ENCODE measurements at regions not wholly inside any gene's neighbourhood (a gene's known extent, or its start where the extent isn't known, plus 50 kb on each side); places are given as distances from the start of the nearest gene placed in this dataset.
"Not testable (repeated sequence)": the region's sequence is repeated elsewhere in the genome, so short reads cannot be mapped to it uniquely, and the experiment has no call there.

- Mint-ChIP-seq H3K27ac (ENCODE audit: low read depth) (no peak overlapping the region), H3K36me3 (ENCODE audit: insufficient read depth) (no peaks in the 10 kb centered on the region), H3K4me1 (peaks cover 24% of the 10 kb centered on the region), H3K4me3 (no peak overlapping the region), H3K9me3 (peaks cover 4% of the 10 kb centered on the region), H3K27me3 (no peaks in the 10 kb centered on the region)
- ATAC-seq (replicated peaks; ENCODE audit: extremely low read depth, poor library complexity, severe bottlenecking): no peak
- DNase-seq (ENCODE audit: low spot score in 2 of 2): no peak
Observed at GRCh38 chr15:69703532-69704187, 251.0 kb downstream of the RPLP1 start.

- H3K9me3 Mint-ChIP-seq: peaks cover 4% of the 10 kb centered on the region
- peaks cover 24% of the 10 kb centered on the region for H3K4me1 Mint-ChIP-seq
- H3K27me3 Mint-ChIP-seq: no peaks in the 10 kb centered on the region
- H3K36me3 Mint-ChIP-seq (ENCODE audit: insufficient read depth): no peaks in the 10 kb centered on the region
- H3K27ac Mint-ChIP-seq (ENCODE audit: low read depth): no peak overlapping the region
- H3K4me3 Mint-ChIP-seq: no peak overlapping the region
- ATAC-seq (replicated peaks; ENCODE audit: extremely low read depth, poor library complexity, severe bottlenecking) (no peak), DNase-seq (ENCODE audit: low spot score in 2 of 2) (no peak)
Observed at GRCh38 chr15:69704229-69704628, 251.6 kb downstream of the RPLP1 start.

GRCh38 chr15:69704700-69705099 is 252.1 kb downstream of the RPLP1 start:
- Mint-ChIP-seq H3K27ac (ENCODE audit: low read depth) (no peak overlapping the region), H3K36me3 (ENCODE audit: insufficient read depth) (no peaks in the 10 kb centered on the region), H3K4me3 (no peak overlapping the region), H3K27me3 (no peaks in the 10 kb centered on the region), H3K4me1 (peaks cover 27% of the 10 kb centered on the region), H3K9me3 (peaks cover 4% of the 10 kb centered on the region)
- DNase-seq (ENCODE audit: low spot score in 2 of 2) (no peak), ATAC-seq (replicated peaks; ENCODE audit: extremely low read depth, poor library complexity, severe bottlenecking) (no peak)

- no peak for DNase-seq (ENCODE audit: low spot score in 2 of 2)
- H3K27ac Mint-ChIP-seq (ENCODE audit: low read depth): no peak overlapping the region
- H3K36me3 Mint-ChIP-seq (ENCODE audit: insufficient read depth): no peaks in the 10 kb centered on the region
- H3K4me1 Mint-ChIP-seq: peaks cover 41% of the 10 kb centered on the region
- H3K4me3 Mint-ChIP-seq: peak overlapping the region; percentile 16
- H3K27me3 Mint-ChIP-seq: no peaks in the 10 kb centered on the region
- peaks cover 4% of the 10 kb centered on the region for H3K9me3 Mint-ChIP-seq
- no peak for ATAC-seq (replicated peaks; ENCODE audit: extremely low read depth, poor library complexity, severe bottlenecking)
Observed at GRCh38 chr15:69706353-69707097, 253.9 kb downstream of the RPLP1 start.

GRCh38 chr15:69707241-69707640 is 254.6 kb downstream of the RPLP1 start:
- peak overlapping the region; percentile 16 for H3K4me3 Mint-ChIP-seq
- not testable (repeated sequence) for DNase-seq (ENCODE audit: low spot score in 2 of 2); H3K27me3 Mint-ChIP-seq; H3K9me3 Mint-ChIP-seq; H3K36me3 Mint-ChIP-seq (ENCODE audit: insufficient read depth); ATAC-seq (replicated peaks; ENCODE audit: extremely low read depth, poor library complexity, severe bottlenecking)
- H3K27ac Mint-ChIP-seq (ENCODE audit: low read depth): peak overlapping the region; percentile 32
- H3K4me1 Mint-ChIP-seq: peaks cover 46% of the 10 kb centered on the region

- not testable (repeated sequence) for H3K27ac Mint-ChIP-seq (ENCODE audit: low read depth); H3K4me3 Mint-ChIP-seq; H3K9me3 Mint-ChIP-seq; H3K27me3 Mint-ChIP-seq; H3K36me3 Mint-ChIP-seq (ENCODE audit: insufficient read depth); ATAC-seq (replicated peaks; ENCODE audit: extremely low read depth, poor library complexity, severe bottlenecking); DNase-seq (ENCODE audit: low spot score in 2 of 2)
- peaks cover 59% of the 10 kb centered on the region for H3K4me1 Mint-ChIP-seq
Observed at GRCh38 chr15:69708436-69709122, 256.0 kb downstream of the RPLP1 start.

GRCh38 chr15:69712991-69713390 is 260.4 kb downstream of the RPLP1 start:
- no peak for DNase-seq (ENCODE audit: low spot score in 2 of 2)
- peak overlapping the region; percentile 84 for H3K27ac Mint-ChIP-seq (ENCODE audit: low read depth)
- H3K4me1 Mint-ChIP-seq: peaks cover 80% of the 10 kb centered on the region
- peaks cover 3% of the 10 kb centered on the region for H3K36me3 Mint-ChIP-seq (ENCODE audit: insufficient read depth)
- H3K27me3 Mint-ChIP-seq: no peaks in the 10 kb centered on the region
- no peak overlapping the region for H3K4me3 Mint-ChIP-seq
- H3K9me3 Mint-ChIP-seq: peaks cover 4% of the 10 kb centered on the region
- no peak for ATAC-seq (replicated peaks; ENCODE audit: extremely low read depth, poor library complexity, severe bottlenecking)

GRCh38 chr15:69713726-69714559 is 261.3 kb downstream of the RPLP1 start:
- DNase-seq (ENCODE audit: low spot score in 2 of 2) (peak; percentile 37 to 79), ATAC-seq (replicated peaks; ENCODE audit: extremely low read depth, poor library complexity, severe bottlenecking) (peak; percentile 93)
- peaks cover 82% of the 10 kb centered on the region for H3K4me1 Mint-ChIP-seq
- peak overlapping the region; percentile 84 for H3K27ac Mint-ChIP-seq (ENCODE audit: low read depth)
- H3K9me3 Mint-ChIP-seq: no peaks in the 10 kb centered on the region
- peak overlapping the region; percentile 33 for H3K4me3 Mint-ChIP-seq
- H3K36me3 Mint-ChIP-seq (ENCODE audit: insufficient read depth): peaks cover 4% of the 10 kb centered on the region
- H3K27me3 Mint-ChIP-seq: no peaks in the 10 kb centered on the region

- peak overlapping the region; percentile 33 for H3K4me3 Mint-ChIP-seq
- no peaks in the 10 kb centered on the region for H3K9me3 Mint-ChIP-seq
- no peak for ATAC-seq (replicated peaks; ENCODE audit: extremely low read depth, poor library complexity, severe bottlenecking)
- no peak for DNase-seq (ENCODE audit: low spot score in 2 of 2)
- peaks cover 7% of the 10 kb centered on the region for H3K36me3 Mint-ChIP-seq (ENCODE audit: insufficient read depth)
- H3K4me1 Mint-ChIP-seq: peaks cover 89% of the 10 kb centered on the region
- no peaks in the 10 kb centered on the region for H3K27me3 Mint-ChIP-seq
- peak overlapping the region; percentile 84 for H3K27ac Mint-ChIP-seq (ENCODE audit: low read depth)
Observed at GRCh38 chr15:69715210-69715609, 262.6 kb downstream of the RPLP1 start.

GRCh38 chr15:69718436-69718835 is 265.8 kb downstream of the RPLP1 start:
- Mint-ChIP-seq H3K9me3 (peaks cover 4% of the 10 kb centered on the region), H3K27me3 (no peaks in the 10 kb centered on the region), H3K4me3 (peak overlapping the region; percentile 34), H3K27ac (ENCODE audit: low read depth) (peak overlapping the region; percentile 99), H3K4me1 (peaks cover 89% of the 10 kb centered on the region), H3K36me3 (ENCODE audit: insufficient read depth) (peaks cover 13% of the 10 kb centered on the region)
- DNase-seq (ENCODE audit: low spot score in 2 of 2): no peak
- ATAC-seq (replicated peaks; ENCODE audit: extremely low read depth, poor library complexity, severe bottlenecking): no peak

- Mint-ChIP-seq H3K27me3 (no peaks in the 10 kb centered on the region), H3K36me3 (ENCODE audit: insufficient read depth) (peaks cover 15% of the 10 kb centered on the region), H3K4me3 (peak overlapping the region; percentile 34), H3K27ac (ENCODE audit: low read depth) (peak overlapping the region; percentile 99), H3K9me3 (peaks cover 4% of the 10 kb centered on the region), H3K4me1 (peaks cover 89% of the 10 kb centered on the region)
- ATAC-seq (replicated peaks; ENCODE audit: extremely low read depth, poor library complexity, severe bottlenecking) (peak; percentile 28), DNase-seq (ENCODE audit: low spot score in 2 of 2) (peak; percentile 18 to 37)
Observed at GRCh38 chr15:69718916-69719315, 266.3 kb downstream of the RPLP1 start.

Data from central memory CD8-positive, alpha-beta T cell (primary cell).